Lower leg skin (tissue), 4 donors: ENCODE measurements at regions not wholly inside any gene's neighbourhood (a gene's known extent, or its start where the extent isn't known, plus 50 kb on each side); places are given as distances from the start of the nearest gene placed in this dataset.

Source experiments
- DNase-seq, 2 donors: peaks; one replicate each; pipeline ENCODE4 v3.0.0-alpha.2; 2019; ENCODE audit warnings: low spot score in 2 of 2
- H3K4me3 ChIP-seq: fragments of 200-600 bp; sonication (generic); 2 replicates; pipeline ENCODE4 v1.5.1; 2017; ENCODE audit warnings: mild to moderate bottlenecking, low read depth; ENCODE audit not compliant: poor library complexity, severe bottlenecking
- CTCF ChIP-seq, 3 donors: fragments of 450-650 bp; IDR thresholded peaks; one replicate each; pipeline ENCODE4 v1.5.1; 2016; ENCODE audit warnings: antibody characterized with exemption in 3 of 3, mild to moderate bottlenecking in 3 of 3, moderate library complexity in 2 of 3
- POLR2A ChIP-seq, 2 donors: fragments of 450-650 bp; IDR thresholded peaks; one replicate each; pipeline ENCODE4 v1.6.1; 2016 to 2017; ENCODE audit warnings: antibody characterized with exemption in 2 of 2, mild to moderate bottlenecking in 1 of 2, moderate library complexity in 1 of 2
- WGBS, 2 donors: methylation state at CpG; one replicate each; pipeline ENCODE4 v1.1.5; 2018; 5-methylcytosine and 5-hydroxymethylcytosine counted together
- intact Hi-C: fragments of 100-400 bp; cut with DNase I; formaldehyde crosslinking; loops from one replicate; pipeline ENCODE4 v1.15.0; 2023; ENCODE audit warnings: low total_unique reads

DNA sequence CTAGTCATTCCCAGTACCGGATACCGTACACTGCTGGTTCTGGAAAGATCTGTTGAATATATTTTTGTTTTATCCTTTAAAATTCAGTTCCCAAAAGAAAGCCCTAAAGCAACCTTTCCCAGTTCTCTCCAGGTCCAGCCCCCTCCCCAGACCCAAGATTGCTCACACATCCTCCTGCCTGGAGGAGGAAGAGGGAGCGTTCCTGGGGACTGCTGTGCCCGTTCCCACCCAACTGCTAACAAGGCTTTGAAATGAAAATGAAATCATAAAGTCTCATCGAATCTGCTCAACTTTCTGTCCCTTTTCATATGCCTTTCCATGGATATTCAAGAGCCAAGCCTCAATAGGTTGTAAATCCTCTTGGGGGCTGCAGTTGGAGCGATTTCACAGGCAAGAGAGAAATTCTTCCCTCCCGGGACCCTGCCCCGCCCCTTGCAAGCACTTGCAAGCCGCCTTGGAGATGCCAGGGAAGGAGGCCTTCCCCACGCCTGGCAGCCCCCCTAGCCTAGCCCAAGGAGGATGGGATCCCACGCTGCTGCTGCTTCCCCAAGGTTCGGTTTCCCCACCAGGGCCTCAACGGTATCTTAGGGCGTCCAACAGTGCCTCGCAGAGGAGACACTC, 113.2 kb upstream of the CACHD1 start:
- no peak overlapping the region for H3K4me3 ChIP-seq
- 64 to 72% methylated on average over 13 to 15 of the region's 15 CpGs for WGBS, 2 donors
- TF ChIP-seq POLR2A (IDR thresholded peaks at IDR 0.05) (no peak), CTCF (IDR thresholded peaks at IDR 0.05) (no peak)
- DNase-seq = no peak
- intact Hi-C loops = no loop called here

- no peak for TF ChIP-seq POLR2A (IDR thresholded peaks at IDR 0.05)
- TF ChIP-seq CTCF (IDR thresholded peaks at IDR 0.05) = no peak
- 51 to 65% methylated on average over 3 to 6 of the region's 6 CpGs for WGBS, 2 donors
- no peak for DNase-seq
- no peak overlapping the region for H3K4me3 ChIP-seq
- intact Hi-C loops = no loop called here
These were observed 112.5 kb upstream of the CACHD1 start for GRCh38 chr1:64357422-64357821.

- intact Hi-C loops = no loop called here
- TF ChIP-seq CTCF (IDR thresholded peaks at IDR 0.05) = no peak
- TF ChIP-seq POLR2A (IDR thresholded peaks at IDR 0.05) = no peak
- no peak overlapping the region for H3K4me3 ChIP-seq
- WGBS, 2 donors = 79 to 86% methylated on average over 5 of the region's 5 CpGs
- no peak for DNase-seq
These were observed 111.2 kb upstream of the CACHD1 start for GRCh38 chr1:64358692-64359091.

- DNase-seq = no peak
- intact Hi-C loops = no loop called here
- no peak for TF ChIP-seq CTCF (IDR thresholded peaks at IDR 0.05)
- TF ChIP-seq POLR2A (IDR thresholded peaks at IDR 0.05) = no peak
- H3K4me3 ChIP-seq = no peak overlapping the region
- 82 to 91% methylated on average over 3 of the region's 3 CpGs for WGBS, 2 donors
These were observed 108.0 kb upstream of the CACHD1 start for GRCh38 chr1:64361974-64362373.

DNA sequence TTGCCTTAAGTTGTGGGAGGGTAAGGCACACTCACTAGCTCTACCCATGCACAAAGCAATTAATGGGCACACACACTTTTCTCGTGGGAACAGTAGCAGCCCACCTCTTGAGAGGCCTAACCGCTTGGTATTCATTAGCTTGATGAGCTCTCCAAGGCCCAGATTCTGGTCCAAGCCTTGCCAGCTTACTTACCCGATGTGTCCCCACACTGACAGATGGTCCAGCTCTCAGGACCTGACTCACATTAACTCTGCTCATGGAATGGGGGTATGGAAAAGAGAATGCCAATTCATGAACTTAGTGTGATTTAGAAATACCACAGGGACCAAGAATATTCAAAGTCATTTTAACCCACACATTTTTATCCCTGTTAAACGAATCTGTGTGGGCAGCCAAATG, 106.8 kb upstream of the CACHD1 start:
- TF ChIP-seq POLR2A (IDR thresholded peaks at IDR 0.05) (no peak), CTCF (IDR thresholded peaks at IDR 0.05) (no peak)
- WGBS, 2 donors = 66 to 69% methylated on average over 4 of the region's 4 CpGs
- no peak for DNase-seq
- no peak overlapping the region for H3K4me3 ChIP-seq
- intact Hi-C loops = no loop called here

- H3K4me3 ChIP-seq = no peak overlapping the region
- no peak for TF ChIP-seq CTCF (IDR thresholded peaks at IDR 0.05)
- no peak for TF ChIP-seq POLR2A (IDR thresholded peaks at IDR 0.05)
- no peak for DNase-seq
- intact Hi-C loops = no loop called here
These were observed 106.3 kb upstream of the CACHD1 start for GRCh38 chr1:64363616-64364015.
